GM12891 (cell line): ENCODE measurements at regions not wholly inside any gene's neighbourhood (a gene's known extent, or its start where the extent isn't known, plus 50 kb on each side); places are given as distances from the start of the nearest gene placed in this dataset.

Experiments
- POLR2A ChIP-seq: IDR thresholded peaks from 2 replicates; pipeline ENCODE4 v1.6.1; 2011; ENCODE audit warnings: low read depth, low read length, control low read depth
- POLR2AphosphoS5 ChIP-seq: IDR thresholded peaks from 2 replicates; pipeline ENCODE4 v1.6.1; 2011; ENCODE audit warnings: low read depth, low read length, control low read depth

DNA sequence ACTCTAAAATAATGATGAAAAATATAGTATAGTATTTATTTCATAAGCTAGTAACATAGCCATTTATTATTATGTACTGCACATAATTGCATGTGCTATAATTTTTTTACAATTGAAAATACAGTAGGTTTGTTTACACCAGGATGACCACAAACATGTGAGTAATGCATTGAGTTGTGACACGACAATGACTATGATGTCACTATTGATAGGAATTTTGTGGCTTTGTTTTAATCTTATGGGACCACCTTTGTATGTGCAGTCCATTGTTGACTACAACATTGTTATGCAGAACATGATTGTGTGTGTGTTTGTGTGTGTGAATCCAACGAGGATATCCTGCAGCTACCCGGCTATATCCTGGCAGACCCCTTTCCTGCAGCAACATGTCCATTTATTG, 372.2 kb upstream of the MCTP2 start:
- TF ChIP-seq POLR2A = no peak
- no peak for TF ChIP-seq POLR2AphosphoS5
